Neuronal stem cell (in vitro differentiated cells): ENCODE measurements at regions not wholly inside any gene's neighbourhood (a gene's known extent, or its start where the extent isn't known, plus 50 kb on each side); places are given as distances from the start of the nearest gene placed in this dataset.
A peak's percentile ranks its signal among the peaks of the same experiment; 100 is the strongest.

ENCODE experiments used
- DNase-seq: peaks from one replicate; pipeline ENCODE4 v3.0.0-alpha.2; 2013; ENCODE audit warnings: low spot score
- H2AFZ ChIP-seq: one replicate; pipeline ENCODE4 v1.6.1; 2013; ENCODE audit warnings: mild to moderate bottlenecking, low read length, inconsistent platforms
- H2AK5ac ChIP-seq: 2 replicates; pipeline ENCODE4 v1.6.1; 2013; ENCODE audit warnings: low read depth, mild to moderate bottlenecking, inconsistent platforms, low read length, moderate library complexity, mixed read lengths
- H2BK120ac ChIP-seq: 2 replicates; pipeline ENCODE4 v1.6.1; 2013; ENCODE audit warnings: low read depth, mild to moderate bottlenecking, inconsistent platforms, low read length, moderate library complexity, mixed read lengths
- H2BK12ac ChIP-seq: one replicate; pipeline ENCODE4 v1.6.1; 2013; ENCODE audit warnings: low read length, inconsistent platforms
- H2BK15ac ChIP-seq: 2 replicates; pipeline ENCODE4 v1.6.1; 2013; ENCODE audit warnings: mild to moderate bottlenecking, low read length, inconsistent platforms, mixed read lengths
- H2BK5ac ChIP-seq: one replicate; pipeline ENCODE4 v1.6.1; 2013; ENCODE audit warnings: inconsistent platforms, mild to moderate bottlenecking, low read length, moderate library complexity
- H3K14ac ChIP-seq: one replicate; pipeline ENCODE4 v1.6.1; 2013; ENCODE audit warnings: low read length, inconsistent platforms
- H3K18ac ChIP-seq: 2 replicates; pipeline ENCODE4 v1.6.1; 2013; ENCODE audit warnings: low read length, inconsistent platforms
- H3K23ac ChIP-seq: 2 replicates; pipeline ENCODE4 v1.6.1; 2013; ENCODE audit warnings: low read depth, mild to moderate bottlenecking, mixed read lengths, low read length, inconsistent platforms; ENCODE audit not compliant: poor library complexity
- H3K27ac ChIP-seq: replicated peaks from 3 replicates; pipeline ENCODE4 v1.5.1; 2013; ENCODE audit warnings: low read length, inconsistent platforms
- H3K27me3 ChIP-seq, 3 experiments: 2 replicates each; pipeline ENCODE4 v1.6.1; 2013; ENCODE audit warnings: low read length in 3 of 3, mild to moderate bottlenecking in 2 of 3, inconsistent platforms in 1 of 3, low read depth in 1 of 3, mixed read lengths in 1 of 3, moderate library complexity in 1 of 3; ENCODE audit not compliant: control insufficient read depth in 3 of 3, insufficient read depth in 3 of 3
- H3K36me3 ChIP-seq, 2 donors: replicated peaks in 1 of 2; 2 replicates each; pipeline ENCODE4 v1.6.1; 2013; ENCODE audit warnings: low read length in 2 of 2; ENCODE audit not compliant: control insufficient read depth in 2 of 2, insufficient read depth in 2 of 2
- H3K4ac ChIP-seq: 2 replicates; pipeline ENCODE4 v1.6.1; 2013; ENCODE audit warnings: inconsistent platforms, mild to moderate bottlenecking, low read length, moderate library complexity
- H3K4me1 ChIP-seq, 2 donors: 1 replicate in 1 of 2; 2 replicates in 1 of 2; pipeline ENCODE4 v1.6.1; 2013; ENCODE audit warnings: low read length in 2 of 2, low read depth in 1 of 2; ENCODE audit not compliant: control insufficient read depth in 2 of 2, insufficient read depth in 1 of 2
- H3K4me2 ChIP-seq: one replicate; pipeline ENCODE4 v1.6.1; 2013; ENCODE audit warnings: mild to moderate bottlenecking, low read length, inconsistent platforms; ENCODE audit not compliant: insufficient read depth, poor library complexity, severe bottlenecking
- H3K4me3 ChIP-seq, 2 donors: 2 replicates each; pipeline ENCODE4 v1.5.1; 2013; ENCODE audit warnings: low read length in 2 of 2, mild to moderate bottlenecking in 2 of 2, inconsistent platforms in 1 of 2, moderate library complexity in 1 of 2
- H3K79me1 ChIP-seq: one replicate; pipeline ENCODE4 v1.6.1; 2013; ENCODE audit warnings: low read depth, mild to moderate bottlenecking, inconsistent platforms, low read length, moderate library complexity
- H3K9ac ChIP-seq: one replicate; pipeline ENCODE4 v1.6.1; 2013; ENCODE audit warnings: mild to moderate bottlenecking, low read depth, low read length, inconsistent platforms; ENCODE audit not compliant: poor library complexity
- H3K9me3 ChIP-seq, 2 donors: replicated peaks in 1 of 2; 2 replicates each; pipeline versions ENCODE3 to v1.6.1; 2013; ENCODE audit warnings: low read length in 2 of 2, mild to moderate bottlenecking in 2 of 2, inconsistent platforms in 1 of 2, low read depth in 1 of 2, mixed read lengths in 1 of 2, moderate library complexity in 1 of 2; ENCODE audit not compliant: control insufficient read depth in 2 of 2, insufficient read depth in 1 of 2
- H4K8ac ChIP-seq: one replicate; pipeline ENCODE4 v1.6.1; 2013; ENCODE audit warnings: low read depth, mild to moderate bottlenecking, inconsistent platforms, low read length, moderate library complexity
- H4K91ac ChIP-seq: one replicate; pipeline ENCODE4 v1.6.1; 2013; ENCODE audit warnings: low read length, low read depth, mild to moderate bottlenecking, inconsistent platforms; ENCODE audit not compliant: poor library complexity
- WGBS, 2 donors: extraction: QIAGEN DNeasy Blood & Tissue Kit; methylation state at CpG; one replicate each; pipeline ENCODE4 v1.1.7; 2013; ENCODE audit warnings: missing lambda C conversion rate in 2 of 2, mixed read lengths in 1 of 2; ENCODE audit not compliant: insufficient read length in 2 of 2, insufficient replicate concordance in 1 of 2; ENCODE audit errors: extremely low coverage in 2 of 2; 5-methylcytosine and 5-hydroxymethylcytosine counted together

GRCh38 chr4:159673221-159673620, 570.3 kb downstream of the RAPGEF2 start:
- Histone ChIP-seq H2AFZ (no peak overlapping the region), H3K14ac (no peak overlapping the region), H3K27me3 (no peaks in the 10 kb centered on the region), H3K9me3 (no peaks in the 10 kb centered on the region), H4K8ac (no peak overlapping the region), H2AK5ac (no peak overlapping the region), H2BK120ac (no peak overlapping the region), H3K4me3 (no peak overlapping the region), H3K27ac (no peak overlapping the region), H3K79me1 (no peaks in the 10 kb centered on the region), H3K4me1 (no peaks in the 10 kb centered on the region), H3K9ac (no peak overlapping the region), H3K4me2 (no peak overlapping the region), H2BK12ac (no peak overlapping the region), H2BK5ac (no peak overlapping the region), H3K18ac (no peak overlapping the region), H2BK15ac (no peak overlapping the region), H4K91ac (no peak overlapping the region), H3K4ac (no peak overlapping the region), H3K23ac (no peak overlapping the region), H3K36me3 (no peaks in the 10 kb centered on the region)
- no peak for DNase-seq
- WGBS, 2 donors, result no CpG with 5 or more reads among the region's 2 CpGs

- Histone ChIP-seq H3K9me3 (no peaks in the 10 kb centered on the region), H2BK5ac (no peak overlapping the region), H3K18ac (no peak overlapping the region), H4K8ac (no peak overlapping the region), H4K91ac (no peak overlapping the region), H3K27me3 (no peaks in the 10 kb centered on the region), H2AFZ (no peak overlapping the region), H3K79me1 (no peaks in the 10 kb centered on the region), H3K4me3 (peak overlapping the region in 1 of 2 donors; percentile 44), H3K4me1 (no peaks in the 10 kb centered on the region), H2BK120ac (no peak overlapping the region), H2AK5ac (no peak overlapping the region), H3K23ac (no peak overlapping the region), H2BK12ac (no peak overlapping the region), H3K9ac (no peak overlapping the region), H3K4ac (no peak overlapping the region), H3K36me3 (no peaks in the 10 kb centered on the region), H3K14ac (no peak overlapping the region), H2BK15ac (no peak overlapping the region), H3K27ac (no peak overlapping the region), H3K4me2 (no peak overlapping the region)
- DNase-seq, result no peak
- no CpG with 5 or more reads among the region's 8 CpGs for WGBS, 2 donors
Observed at GRCh38 chr4:159674241-159674640, 571.4 kb downstream of the RAPGEF2 start.

GRCh38 chr4:159677521-159677920, 574.6 kb downstream of the RAPGEF2 start:
- Histone ChIP-seq H2AFZ (no peak overlapping the region), H3K4ac (no peak overlapping the region), H3K4me2 (no peak overlapping the region), H3K79me1 (no peaks in the 10 kb centered on the region), H3K27ac (no peak overlapping the region), H3K18ac (no peak overlapping the region), H4K91ac (no peak overlapping the region), H2BK120ac (no peak overlapping the region), H3K9ac (no peak overlapping the region), H3K27me3 (no peaks in the 10 kb centered on the region), H3K36me3 (no peaks in the 10 kb centered on the region), H2BK5ac (no peak overlapping the region), H3K4me3 (no peak overlapping the region), H3K23ac (no peak overlapping the region), H2BK15ac (no peak overlapping the region), H4K8ac (no peak overlapping the region), H2BK12ac (no peak overlapping the region), H3K14ac (no peak overlapping the region), H2AK5ac (no peak overlapping the region), H3K4me1 (peaks cover 0 to 2% of the 10 kb centered on the region in 2 donors), H3K9me3 (no peaks in the 10 kb centered on the region)
- WGBS, 2 donors, result no CpG with 5 or more reads among the region's 1 CpG
- no peak for DNase-seq

DNA sequence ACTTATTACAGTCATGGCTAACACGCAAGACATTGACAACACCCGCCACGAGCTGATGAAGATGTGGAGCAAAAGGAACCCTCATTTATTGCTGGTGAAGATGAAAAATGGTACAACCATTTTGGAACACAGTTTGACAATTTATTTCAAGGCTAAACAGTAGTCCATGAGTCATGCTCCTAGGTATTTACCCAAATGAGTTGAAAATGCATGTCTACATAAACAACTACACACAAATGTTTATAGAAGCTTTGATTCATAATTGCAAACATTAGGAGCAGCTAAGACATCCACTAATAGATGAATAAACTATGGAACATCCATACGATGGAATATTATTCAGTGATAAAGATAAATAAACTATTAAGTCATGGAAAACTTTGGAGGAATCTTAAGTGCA, 580.1 kb downstream of the RAPGEF2 start:
- Histone ChIP-seq H4K91ac (no peak overlapping the region), H2AK5ac (no peak overlapping the region), H3K9me3 (no peaks in the 10 kb centered on the region), H3K4me2 (no peak overlapping the region), H3K27ac (no peak overlapping the region), H2AFZ (no peak overlapping the region), H3K79me1 (no peaks in the 10 kb centered on the region), H2BK12ac (no peak overlapping the region), H3K23ac (no peak overlapping the region), H2BK5ac (no peak overlapping the region), H2BK15ac (no peak overlapping the region), H3K9ac (no peak overlapping the region), H3K36me3 (no peaks in the 10 kb centered on the region), H3K4ac (no peak overlapping the region), H3K4me1 (peaks cover 7 to 23% of the 10 kb centered on the region in 2 donors), H3K14ac (no peak overlapping the region), H3K4me3 (no peak overlapping the region), H3K18ac (no peak overlapping the region), H2BK120ac (no peak overlapping the region), H4K8ac (no peak overlapping the region), H3K27me3 (no peaks in the 10 kb centered on the region)
- DNase-seq, result no peak
- no CpG with 5 or more reads among the region's 4 CpGs for WGBS, 2 donors
